ENCODE measurements at regions not wholly inside any gene's neighbourhood (a gene's known extent, or its start where the extent isn't known, plus 50 kb on each side); places are given as distances from the start of the nearest gene placed in this dataset.

GRCh38 chr7:157073949-157074624, 63.6 kb upstream of the MNX1 start:
- WGBS, 5 donors: 91 to 96% (median 94%) methylated on average over 7 of the region's 7 CpGs
- H3K27ac ChIP-seq: no peak overlapping the region
- H3K36me3 ChIP-seq: no peaks in the 10 kb centered on the region
- H3K4me1 ChIP-seq: peaks cover 0 to 5% (median 0%) of the 10 kb centered on the region in 6 donors
- DNase-seq: no peak
- TF ChIP-seq, protein P1, sequence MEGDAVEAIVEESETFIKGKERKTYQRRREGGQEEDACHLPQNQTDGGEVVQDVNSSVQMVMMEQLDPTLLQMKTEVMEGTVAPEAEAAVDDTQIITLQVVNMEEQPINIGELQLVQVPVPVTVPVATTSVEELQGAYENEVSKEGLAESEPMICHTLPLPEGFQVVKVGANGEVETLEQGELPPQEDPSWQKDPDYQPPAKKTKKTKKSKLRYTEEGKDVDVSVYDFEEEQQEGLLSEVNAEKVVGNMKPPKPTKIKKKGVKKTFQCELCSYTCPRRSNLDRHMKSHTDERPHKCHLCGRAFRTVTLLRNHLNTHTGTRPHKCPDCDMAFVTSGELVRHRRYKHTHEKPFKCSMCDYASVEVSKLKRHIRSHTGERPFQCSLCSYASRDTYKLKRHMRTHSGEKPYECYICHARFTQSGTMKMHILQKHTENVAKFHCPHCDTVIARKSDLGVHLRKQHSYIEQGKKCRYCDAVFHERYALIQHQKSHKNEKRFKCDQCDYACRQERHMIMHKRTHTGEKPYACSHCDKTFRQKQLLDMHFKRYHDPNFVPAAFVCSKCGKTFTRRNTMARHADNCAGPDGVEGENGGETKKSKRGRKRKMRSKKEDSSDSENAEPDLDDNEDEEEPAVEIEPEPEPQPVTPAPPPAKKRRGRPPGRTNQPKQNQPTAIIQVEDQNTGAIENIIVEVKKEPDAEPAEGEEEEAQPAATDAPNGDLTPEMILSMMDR (IDR thresholded peaks at IDR 0.05 in 8 of 11, conservative IDR thresholded peaks at IDR 0.05 in 3 of 11): no peak
- no peak for TF ChIP-seq POLR2A (IDR thresholded peaks at IDR 0.05)
- TF ChIP-seq POLR2AphosphoS5 (IDR thresholded peaks at IDR 0.05): no peak
- H3K27me3 ChIP-seq (replicated peaks in 1 of 7): peaks cover 0 to 83% (median 32%) of the 10 kb centered on the region in 7 donors
- intact Hi-C loops (cut with DNase I; ENCODE audit: low total_unique reads): no loop called here
- no peak overlapping the region for H3K4me3 ChIP-seq
- H3K9me3 ChIP-seq: peaks cover 0 to 17% (median 11%) of the 10 kb centered on the region in 8 donors

DNA sequence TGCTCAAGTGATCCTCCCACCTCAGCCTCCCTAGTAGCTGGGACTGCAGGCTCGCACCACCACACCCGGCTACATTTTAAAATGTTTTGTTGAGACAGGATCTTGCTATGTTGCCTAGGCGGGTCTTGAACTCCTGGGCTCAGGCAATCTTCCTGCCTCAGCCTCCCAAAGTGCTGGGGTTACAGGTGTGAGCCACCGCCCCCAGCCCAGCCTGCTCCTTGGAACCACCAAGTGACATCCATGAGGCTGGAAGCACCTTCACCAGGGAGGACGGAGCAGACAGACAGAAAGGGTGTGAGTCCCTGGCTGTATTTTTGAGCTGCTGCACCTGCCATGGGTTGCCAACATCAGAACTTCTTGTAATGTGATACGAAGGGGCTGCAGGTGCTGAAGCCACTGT, 62.3 kb upstream of the UBE3C start:
- intact Hi-C loops (cut with DNase I; ENCODE audit: low total_unique reads): no loop called here
- 81 to 96% (median 90%) methylated on average over 5 to 6 of the region's 6 CpGs for WGBS, 5 donors
- no peak overlapping the region for H3K4me3 ChIP-seq
- peaks cover 0 to 90% (median 40%) of the 10 kb centered on the region in 7 donors for H3K27me3 ChIP-seq (replicated peaks in 1 of 7)
- DNase-seq: no peak
- H3K27ac ChIP-seq: no peak overlapping the region
- H3K36me3 ChIP-seq: no peaks in the 10 kb centered on the region
- TF ChIP-seq, protein P1 (IDR thresholded peaks at IDR 0.05 in 8 of 11, conservative IDR thresholded peaks at IDR 0.05 in 3 of 11): no peak
- TF ChIP-seq POLR2A (IDR thresholded peaks at IDR 0.05) (no peak), POLR2AphosphoS5 (IDR thresholded peaks at IDR 0.05) (no peak)
- H3K9me3 ChIP-seq: peaks cover 0 to 8% (median 5%) of the 10 kb centered on the region in 8 donors
- peaks cover 0 to 5% (median 0%) of the 10 kb centered on the region in 6 donors for H3K4me1 ChIP-seq

DNA sequence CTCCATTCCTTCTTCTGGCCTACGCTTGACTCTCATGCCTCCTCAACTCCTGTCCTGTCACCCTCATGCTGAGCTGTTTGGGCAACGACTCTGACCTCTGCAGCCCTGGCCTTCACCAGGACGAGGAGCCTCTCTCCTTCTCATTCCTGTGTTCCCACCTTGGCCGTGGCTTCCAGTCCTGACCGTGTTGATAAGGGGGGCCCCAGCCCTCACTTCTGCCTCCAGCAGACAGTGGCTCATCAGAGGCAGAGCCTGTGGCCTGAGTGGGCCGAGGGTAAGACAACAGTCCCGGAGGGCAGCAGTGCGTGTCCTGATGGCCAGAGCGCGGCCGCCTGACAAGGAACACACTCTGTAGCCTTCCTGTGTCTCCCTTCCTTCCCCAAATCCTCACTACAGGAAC, 61.7 kb upstream of the UBE3C start:
- peaks cover 0 to 5% (median 0%) of the 10 kb centered on the region in 6 donors for H3K4me1 ChIP-seq
- WGBS, 5 donors: 71 to 84% (median 73%) methylated on average over 11 of the region's 11 CpGs
- no peak overlapping the region for H3K27ac ChIP-seq
- peaks cover 0 to 90% (median 40%) of the 10 kb centered on the region in 7 donors for H3K27me3 ChIP-seq (replicated peaks in 1 of 7)
- peak; percentile 32 for DNase-seq
- no peaks in the 10 kb centered on the region for H3K36me3 ChIP-seq
- peaks cover 0 to 8% (median 3%) of the 10 kb centered on the region in 8 donors for H3K9me3 ChIP-seq
- intact Hi-C loops (cut with DNase I; ENCODE audit: low total_unique reads): no loop called here
- no peak overlapping the region for H3K4me3 ChIP-seq
- TF ChIP-seq, protein P1 (IDR thresholded peaks at IDR 0.05 in 8 of 11, conservative IDR thresholded peaks at IDR 0.05 in 3 of 11): no peak
- TF ChIP-seq POLR2AphosphoS5 (IDR thresholded peaks at IDR 0.05): no peak
- no peak for TF ChIP-seq POLR2A (IDR thresholded peaks at IDR 0.05)

DNA sequence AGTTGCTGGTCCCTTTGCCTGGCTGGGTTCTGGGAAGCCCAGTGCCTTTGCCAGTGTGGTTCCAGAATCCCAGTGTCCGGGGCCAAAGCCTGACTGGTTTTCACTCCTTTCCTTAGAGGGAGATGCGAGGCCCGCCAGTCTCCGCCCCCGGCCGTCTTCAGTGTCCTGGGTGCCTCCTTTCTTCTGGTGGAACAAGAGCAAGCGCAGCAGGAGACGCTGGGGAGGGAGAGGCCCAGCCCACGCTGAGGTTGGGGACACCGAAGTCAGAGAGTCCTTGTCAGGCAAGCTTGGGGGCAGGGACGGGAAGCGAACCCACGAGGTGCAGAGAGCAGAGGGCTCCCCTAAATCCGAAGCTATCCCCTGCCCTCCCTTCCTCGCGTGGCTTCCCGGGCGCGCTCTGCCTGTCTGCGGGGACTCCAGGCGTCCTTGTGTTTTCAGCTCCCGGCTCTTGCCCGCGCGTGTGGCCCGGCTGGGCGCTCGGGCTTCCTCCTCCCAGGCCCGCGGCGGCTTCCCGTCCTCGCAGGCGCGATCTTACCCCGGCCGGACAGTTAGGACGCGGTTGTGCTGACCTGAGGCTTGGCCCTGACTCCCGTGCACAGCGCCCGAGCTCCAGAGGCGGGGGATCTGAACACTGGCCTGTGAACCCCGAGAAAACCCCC, 60.6 kb upstream of the UBE3C start:
- peak; percentile 61 for DNase-seq
- no peak overlapping the region for H3K27ac ChIP-seq
- no peak overlapping the region for H3K4me3 ChIP-seq
- peaks cover 0 to 83% (median 37%) of the 10 kb centered on the region in 7 donors for H3K27me3 ChIP-seq (replicated peaks in 1 of 7)
- TF ChIP-seq POLR2AphosphoS5 (IDR thresholded peaks at IDR 0.05) (no peak), POLR2A (IDR thresholded peaks at IDR 0.05) (no peak)
- TF ChIP-seq, protein P1 (IDR thresholded peaks at IDR 0.05 in 8 of 11, conservative IDR thresholded peaks at IDR 0.05 in 3 of 11): no peak
- intact Hi-C loops (cut with DNase I; ENCODE audit: low total_unique reads): no loop called here
- peaks cover 0 to 5% (median 0%) of the 10 kb centered on the region in 6 donors for H3K4me1 ChIP-seq
- WGBS, 5 donors: 10 to 18% (median 13%) methylated on average over 25 to 44 of the region's 44 CpGs
- H3K36me3 ChIP-seq: no peaks in the 10 kb centered on the region
- peaks cover 0 to 17% (median 10%) of the 10 kb centered on the region in 8 donors for H3K9me3 ChIP-seq

All from spleen (tissue), 11 donors.